Caco-2 (cell line): ENCODE measurements at regions not wholly inside any gene's neighbourhood (a gene's known extent, or its start where the extent isn't known, plus 50 kb on each side); places are given as distances from the start of the nearest gene placed in this dataset.

Experiments used
- BruUV-seq: library from RNA; stranded (reverse); fragments of 400-500 nt; replicated peaks from 2 replicates; lab custom pipeline; 2021; lab: Mats Ljungman, UMichigan
- CTCF ChIA-PET: fragments of 300-600 bp; sonication (Branson Sonifier 250); formaldehyde crosslinking; loops from one replicate; lab custom pipeline; 2022; ENCODE audit warnings: antibody characterized with exemption; lab: Charles Lee
- POLR2A ChIA-PET: fragments of 300-600 bp; sonication (Branson Sonifier 250); formaldehyde crosslinking; loops from one replicate; lab custom pipeline; 2022; ENCODE audit warnings: antibody characterized with exemption; lab: Charles Lee
- DNase-seq, 2 experiments: peaks; one replicate each; pipeline versions ENCODE4 v3.0.0 to v3.0.0-alpha.2; 2020 to 2022
- H3K27me3 ChIP-seq: replicated peaks from 2 replicates; pipeline ENCODE4 v1.6.0; 2011; ENCODE audit warnings: low read length; ENCODE audit not compliant: control insufficient read depth, insufficient read depth
- H3K36me3 ChIP-seq: 2 replicates; pipeline ENCODE4 v1.5.1; 2011; ENCODE audit warnings: low read length; ENCODE audit not compliant: control insufficient read depth, insufficient read depth
- H3K4me1 ChIP-seq: fragments of 250-450 bp; sonication (Bioruptor Pico); 2 replicates; pipeline ENCODE4 v1.5.1; 2020; ENCODE audit warnings: mild to moderate bottlenecking
- H3K4me3 ChIP-seq: 2 replicates; pipeline ENCODE4 v1.5.1; 2011; ENCODE audit warnings: low read depth, mild to moderate bottlenecking, control low read depth, low read length
- H3K9me3 ChIP-seq: fragments of 250-450 bp; sonication (Bioruptor Pico); 2 replicates; pipeline ENCODE4 v1.5.1; 2020; ENCODE audit warnings: mild to moderate bottlenecking, moderate library complexity
- H3K27ac Mint-ChIP-seq: one replicate; pipeline ENCODE4 v1.8.0; 2022; ENCODE audit warnings: mixed read lengths; ENCODE audit not compliant: unreplicated experiment
- H3K27me3 Mint-ChIP-seq: one replicate; pipeline ENCODE4 v1.8.0; 2022; ENCODE audit warnings: mixed read lengths; ENCODE audit not compliant: insufficient read depth, unreplicated experiment
- H3K36me3 Mint-ChIP-seq: one replicate; pipeline ENCODE4 v1.8.0; 2022; ENCODE audit warnings: mild to moderate bottlenecking, mixed read lengths; ENCODE audit not compliant: insufficient read depth, unreplicated experiment
- H3K4me1 Mint-ChIP-seq: one replicate; pipeline ENCODE4 v1.8.0; 2022; ENCODE audit warnings: low read depth, mixed read lengths; ENCODE audit not compliant: unreplicated experiment
- H3K4me3 Mint-ChIP-seq: one replicate; pipeline ENCODE4 v1.8.0; 2022; ENCODE audit warnings: mild to moderate bottlenecking, moderate library complexity, mixed read lengths; ENCODE audit not compliant: unreplicated experiment
- H3K9me3 Mint-ChIP-seq: one replicate; pipeline ENCODE4 v1.8.0; 2022; ENCODE audit warnings: mixed read lengths; ENCODE audit not compliant: unreplicated experiment
- CTCF ChIP-seq, 2 experiments: fragments of 200-600 bp in 1 of 2; IDR thresholded peaks; 1 replicate in 1 of 2; 2 replicates in 1 of 2; pipeline versions ENCODE4 v1.5.1 to v1.8.0; 2011 to 2022; ENCODE audit warnings: antibody characterized with exemption in 1 of 2, control low read depth in 1 of 2, inconsistent platforms in 1 of 2, low read depth in 1 of 2, low read length in 1 of 2, mild to moderate bottlenecking in 1 of 2, moderate library complexity in 1 of 2; ENCODE audit not compliant: insufficient read depth in 1 of 2, severe bottlenecking in 1 of 2, unreplicated experiment in 1 of 2
- intact Hi-C: fragments of 100-400 bp; cut with micrococcal nuclease; formaldehyde crosslinking; loops from one replicate; pipeline ENCODE4 v1.10.0; 2022; ENCODE audit not compliant: unreplicated experiment

GRCh38 chr2:20145497-20146193 is 79.3 kb downstream of the SDC1 start:
- no peaks in the 10 kb centered on the region for H3K36me3 ChIP-seq
- no TSS peak for BruUV-seq
- H3K4me3 ChIP-seq: no peak overlapping the region
- Mint-ChIP-seq H3K27ac (no peak overlapping the region), H3K36me3 (no peaks in the 10 kb centered on the region), H3K4me1 (peaks cover 7% of the 10 kb centered on the region), H3K4me3 (no peak overlapping the region), H3K27me3 (no peaks in the 10 kb centered on the region), H3K9me3 (no peaks in the 10 kb centered on the region)
- intact Hi-C loops: no loop called here
- H3K9me3 ChIP-seq: no peaks in the 10 kb centered on the region
- no peak for TF ChIP-seq CTCF (IDR thresholded peaks at IDR 0.05; ENCODE audit: insufficient read depth in 1 of 2, low read depth in 1 of 2, low read length in 1 of 2, severe bottlenecking in 1 of 2, unreplicated experiment in 1 of 2)
- POLR2A ChIA-PET: no interaction called here
- H3K4me1 ChIP-seq: no peaks in the 10 kb centered on the region
- CTCF ChIA-PET: no interaction called here
- no peaks in the 10 kb centered on the region for H3K27me3 ChIP-seq
- peak in 1 of 2 experiments; percentile 61 for DNase-seq

- no peaks in the 10 kb centered on the region for H3K36me3 Mint-ChIP-seq
- H3K4me1 Mint-ChIP-seq: peaks cover 7% of the 10 kb centered on the region
- ChIA-PET POLR2A (no interaction called here), CTCF (no interaction called here)
- no peaks in the 10 kb centered on the region for H3K9me3 Mint-ChIP-seq
- DNase-seq: no peak
- H3K9me3 ChIP-seq: no peaks in the 10 kb centered on the region
- H3K27me3 ChIP-seq: no peaks in the 10 kb centered on the region
- no peaks in the 10 kb centered on the region for H3K4me1 ChIP-seq
- TF ChIP-seq CTCF (IDR thresholded peaks at IDR 0.05; ENCODE audit: insufficient read depth in 1 of 2, low read depth in 1 of 2, low read length in 1 of 2, severe bottlenecking in 1 of 2, unreplicated experiment in 1 of 2): no peak
- intact Hi-C loops: no loop called here
- BruUV-seq: no TSS peak
- H3K36me3 ChIP-seq: no peaks in the 10 kb centered on the region
- no peak overlapping the region for H3K4me3 ChIP-seq
- H3K4me3 Mint-ChIP-seq: no peak overlapping the region
- H3K27ac Mint-ChIP-seq: no peak overlapping the region
- no peaks in the 10 kb centered on the region for H3K27me3 Mint-ChIP-seq
Observed at GRCh38 chr2:20144861-20145260, 80.1 kb downstream of the SDC1 start.

GRCh38 chr2:20144196-20144595 is 80.7 kb downstream of the SDC1 start:
- ChIA-PET POLR2A (no interaction called here), CTCF (no interaction called here)
- no peaks in the 10 kb centered on the region for H3K36me3 ChIP-seq
- no peak overlapping the region for H3K4me3 Mint-ChIP-seq
- intact Hi-C loops: no loop called here
- no peaks in the 10 kb centered on the region for H3K4me1 ChIP-seq
- no TSS peak for BruUV-seq
- no peaks in the 10 kb centered on the region for H3K9me3 ChIP-seq
- H3K27me3 ChIP-seq: no peaks in the 10 kb centered on the region
- H3K4me3 ChIP-seq: no peak overlapping the region
- peaks cover 10% of the 10 kb centered on the region for H3K4me1 Mint-ChIP-seq
- TF ChIP-seq CTCF (IDR thresholded peaks at IDR 0.05; ENCODE audit: insufficient read depth in 1 of 2, low read depth in 1 of 2, low read length in 1 of 2, severe bottlenecking in 1 of 2, unreplicated experiment in 1 of 2): no peak
- H3K27ac Mint-ChIP-seq: no peak overlapping the region
- DNase-seq: no peak
- no peaks in the 10 kb centered on the region for H3K36me3 Mint-ChIP-seq
- H3K27me3 Mint-ChIP-seq: no peaks in the 10 kb centered on the region
- H3K9me3 Mint-ChIP-seq: no peaks in the 10 kb centered on the region
